HFF-Myc (cell line): ENCODE measurements at regions not wholly inside any gene's neighbourhood (a gene's known extent, or its start where the extent isn't known, plus 50 kb on each side); places are given as distances from the start of the nearest gene placed in this dataset.

Experiments used
- DNase-seq: peaks from one replicate; pipeline ENCODE4 v3.0.0-alpha.2; 2011; ENCODE audit warnings: low read depth; ENCODE audit errors: extremely low read depth
- H3K4me3 ChIP-seq: replicated peaks from 2 replicates; pipeline ENCODE4 v1.5.1; 2011; ENCODE audit warnings: low read depth, mild to moderate bottlenecking, control low read depth, low read length
- CTCF ChIP-seq: IDR thresholded peaks from 2 replicates; pipeline ENCODE4 v1.5.1; 2012; ENCODE audit warnings: mild to moderate bottlenecking, low read depth, low read length, control low read depth; ENCODE audit errors: missing control alignments

- no peak for TF ChIP-seq CTCF
- DNase-seq: no peak
- no peak overlapping the region for H3K4me3 ChIP-seq
Observed at GRCh38 chr3:13240928-13241618, 167.8 kb upstream of the IQSEC1 start.

GRCh38 chr3:13239467-13239760 lies 166.2 kb upstream of the IQSEC1 start:
- no peak overlapping the region for H3K4me3 ChIP-seq
- no peak for DNase-seq
- no peak for TF ChIP-seq CTCF

GRCh38 chr3:13238687-13239466 lies 165.6 kb upstream of the IQSEC1 start:
- no peak for DNase-seq
- no peak for TF ChIP-seq CTCF
- no peak overlapping the region for H3K4me3 ChIP-seq

GRCh38 chr3:13237776-13238490 lies 164.7 kb upstream of the IQSEC1 start:
- DNase-seq: no peak
- H3K4me3 ChIP-seq: no peak overlapping the region
- TF ChIP-seq CTCF: no peak

GRCh38 chr3:13236557-13237173 lies 163.4 kb upstream of the IQSEC1 start:
- no peak for TF ChIP-seq CTCF
- DNase-seq: no peak
- no peak overlapping the region for H3K4me3 ChIP-seq

GRCh38 chr3:13235897-13236296 lies 162.7 kb upstream of the IQSEC1 start:
- H3K4me3 ChIP-seq: no peak overlapping the region
- no peak for TF ChIP-seq CTCF
- DNase-seq: no peak
